SKM-1 (cell line): ENCODE measurements at regions not wholly inside any gene's neighbourhood (a gene's known extent, or its start where the extent isn't known, plus 50 kb on each side); places are given as distances from the start of the nearest gene placed in this dataset.
"Not testable (repeated sequence)": the region's sequence is repeated elsewhere in the genome, so short reads cannot be mapped to it uniquely, and the experiment has no call there.

Experiments used
- DNase-seq: peaks from one replicate; lab custom pipeline; 2025; ENCODE audit not compliant: unreplicated experiment; lab: John Stamatoyannopoulos, UW

- DNase-seq, result no peak
These were observed 244.7 kb upstream of the WSB1 start for GRCh38 chr17:27049104-27049784.

- DNase-seq, result no peak
These were observed 228.3 kb upstream of the WSB1 start for GRCh38 chr17:27065588-27065987.

GRCh38 chr17:27066315-27066714 is 227.6 kb upstream of the WSB1 start:
- no peak for DNase-seq

GRCh38 chr17:27069842-27070508 is 223.9 kb upstream of the WSB1 start:
- no peak for DNase-seq

GRCh38 chr17:27070836-27071235 is 223.1 kb upstream of the WSB1 start:
- no peak for DNase-seq

GRCh38 chr17:27072885-27073284 is 221.0 kb upstream of the WSB1 start:
- DNase-seq, result no peak

GRCh38 chr17:27076814-27077213 is 217.1 kb upstream of the WSB1 start:
- no peak for DNase-seq

- no peak for DNase-seq
These were observed 215.6 kb upstream of the WSB1 start for GRCh38 chr17:27078296-27078695.

GRCh38 chr17:27079660-27080059 is 214.3 kb upstream of the WSB1 start:
- no peak for DNase-seq

GRCh38 chr17:27081002-27081638 is 212.8 kb upstream of the WSB1 start:
- DNase-seq, result no peak

- DNase-seq, result no peak
These were observed 211.7 kb upstream of the WSB1 start for GRCh38 chr17:27082023-27082774.

GRCh38 chr17:27082775-27083154 is 211.1 kb upstream of the WSB1 start:
- no peak for DNase-seq

- DNase-seq, result no peak
These were observed 210.3 kb upstream of the WSB1 start for GRCh38 chr17:27083408-27084185.

GRCh38 chr17:27085517-27085916 is 208.4 kb upstream of the WSB1 start:
- no peak for DNase-seq

GRCh38 chr17:27086526-27086925 is 207.4 kb upstream of the WSB1 start:
- no peak for DNase-seq

GRCh38 chr17:27087935-27088766 is 205.8 kb upstream of the WSB1 start:
- DNase-seq, result no peak

- no peak for DNase-seq
These were observed 205.2 kb upstream of the WSB1 start for GRCh38 chr17:27088767-27089078.

GRCh38 chr17:27089079-27089928 is 204.6 kb upstream of the WSB1 start:
- DNase-seq, result not testable (repeated sequence)

- DNase-seq, result no peak
These were observed 204.0 kb upstream of the WSB1 start for GRCh38 chr17:27089929-27090247.
